Endothelial cell (in vitro differentiated cells): ENCODE measurements at regions not wholly inside any gene's neighbourhood (a gene's known extent, or its start where the extent isn't known, plus 50 kb on each side); places are given as distances from the start of the nearest gene placed in this dataset.

Experiments used
- DNase-seq: peaks from one replicate; pipeline ENCODE4 v3.0.0; 2021; ENCODE audit warnings: low spot score
- H3K27ac Mint-ChIP-seq: one replicate; pipeline ENCODE4 v1.8.0; 2021; ENCODE audit warnings: mixed read lengths, inconsistent platforms; ENCODE audit not compliant: unreplicated experiment
- H3K27me3 Mint-ChIP-seq: one replicate; pipeline ENCODE4 v1.8.0; 2021; ENCODE audit warnings: mild to moderate bottlenecking, moderate library complexity, mixed read lengths, inconsistent platforms; ENCODE audit not compliant: unreplicated experiment
- H3K36me3 Mint-ChIP-seq: one replicate; pipeline ENCODE4 v1.8.0; 2021; ENCODE audit warnings: mild to moderate bottlenecking, low read depth, mixed read lengths, inconsistent platforms; ENCODE audit not compliant: unreplicated experiment
- H3K4me1 Mint-ChIP-seq: one replicate; pipeline ENCODE4 v1.8.0; 2021; ENCODE audit warnings: mild to moderate bottlenecking, mixed read lengths, inconsistent platforms; ENCODE audit not compliant: unreplicated experiment
- H3K4me3 Mint-ChIP-seq: one replicate; pipeline ENCODE4 v1.8.0; 2021; ENCODE audit warnings: mild to moderate bottlenecking, mixed read lengths, inconsistent platforms; ENCODE audit not compliant: unreplicated experiment
- H3K9me3 Mint-ChIP-seq: one replicate; pipeline ENCODE4 v1.8.0; 2021; ENCODE audit warnings: mixed read lengths, inconsistent platforms; ENCODE audit not compliant: unreplicated experiment
- CTCF ChIP-seq: fragments of 200-600 bp; sonication (generic); IDR thresholded peaks from one replicate; pipeline ENCODE4 v1.5.0; 2021; ENCODE audit warnings: antibody characterized with exemption; ENCODE audit not compliant: unreplicated experiment

GRCh38 chr6:168155821-168156741, 77.1 kb upstream of the FRMD1 start:
- H3K4me3 Mint-ChIP-seq: no peak overlapping the region

GRCh38 chr6:168155193-168155592, 76.2 kb upstream of the FRMD1 start:
- Mint-ChIP-seq H3K4me1 (peaks cover 2% of the 10 kb centered on the region), H3K9me3 (no peaks in the 10 kb centered on the region), H3K27ac (no peak overlapping the region), H3K4me3 (no peak overlapping the region), H3K27me3 (peaks cover 1% of the 10 kb centered on the region), H3K36me3 (no peaks in the 10 kb centered on the region)
- TF ChIP-seq CTCF: no peak
- no peak for DNase-seq

More at GRCh38 chr6:168155821-168156741, 77.1 kb upstream of the FRMD1 start:
- DNase-seq: no peak
- no peaks in the 10 kb centered on the region for H3K36me3 Mint-ChIP-seq
- H3K4me1 Mint-ChIP-seq: peaks cover 2% of the 10 kb centered on the region
- H3K9me3 Mint-ChIP-seq: no peaks in the 10 kb centered on the region
- no peak overlapping the region for H3K27ac Mint-ChIP-seq
- TF ChIP-seq CTCF: no peak
- no peaks in the 10 kb centered on the region for H3K27me3 Mint-ChIP-seq

- DNase-seq: no peak
- Mint-ChIP-seq H3K4me3 (no peak overlapping the region), H3K27me3 (peaks cover 1% of the 10 kb centered on the region), H3K36me3 (no peaks in the 10 kb centered on the region), H3K9me3 (no peaks in the 10 kb centered on the region), H3K4me1 (peaks cover 2% of the 10 kb centered on the region), H3K27ac (no peak overlapping the region)
- no peak for TF ChIP-seq CTCF
These were observed 75.4 kb upstream of the FRMD1 start for GRCh38 chr6:168154263-168154917.

GRCh38 chr6:168153553-168153952, 74.5 kb upstream of the FRMD1 start:
- H3K27me3 Mint-ChIP-seq: peaks cover 1% of the 10 kb centered on the region
- H3K27ac Mint-ChIP-seq: no peak overlapping the region
- TF ChIP-seq CTCF: no peak
- H3K9me3 Mint-ChIP-seq: no peaks in the 10 kb centered on the region
- no peaks in the 10 kb centered on the region for H3K36me3 Mint-ChIP-seq
- no peak for DNase-seq
- peaks cover 2% of the 10 kb centered on the region for H3K4me1 Mint-ChIP-seq
- H3K4me3 Mint-ChIP-seq: no peak overlapping the region

- peaks cover 1% of the 10 kb centered on the region for H3K27me3 Mint-ChIP-seq
- no peak overlapping the region for H3K4me3 Mint-ChIP-seq
- H3K27ac Mint-ChIP-seq: no peak overlapping the region
- H3K4me1 Mint-ChIP-seq: peaks cover 2% of the 10 kb centered on the region
- H3K9me3 Mint-ChIP-seq: no peaks in the 10 kb centered on the region
- no peak for TF ChIP-seq CTCF
- H3K36me3 Mint-ChIP-seq: no peaks in the 10 kb centered on the region
- DNase-seq: no peak
These were observed 74.0 kb upstream of the FRMD1 start for GRCh38 chr6:168152980-168153379.
